ENCODE measurements at regions not wholly inside any gene's neighbourhood (a gene's known extent, or its start where the extent isn't known, plus 50 kb on each side); places are given as distances from the start of the nearest gene placed in this dataset.

DNA sequence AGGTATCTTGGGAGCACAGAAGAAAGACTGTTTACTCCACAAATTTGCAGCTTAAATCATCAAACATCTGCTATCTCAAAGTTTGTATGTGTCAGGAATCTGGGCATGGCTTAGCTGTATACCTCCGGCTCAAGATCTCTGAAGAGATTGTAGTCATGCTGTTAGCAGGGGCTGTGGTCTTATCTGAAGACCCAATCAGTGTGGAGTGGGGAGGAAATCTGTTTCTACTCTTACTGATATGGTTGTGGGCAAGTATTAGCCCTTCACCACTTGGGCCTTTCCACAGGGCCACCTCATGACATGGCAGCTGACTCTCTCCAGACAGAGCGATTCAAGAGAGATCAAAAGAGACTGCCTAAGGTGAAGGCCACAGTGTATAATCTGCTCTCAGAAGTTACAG is 438.7 kb downstream of the KIF2B start:
- no peak for TF ChIP-seq POLR2AphosphoS5 (IDR thresholded peaks at IDR 0.05)
- no peak for TF ChIP-seq POLR2A (IDR thresholded peaks at IDR 0.05)
- TF ChIP-seq CTCF (IDR thresholded peaks at IDR 0.05 in 8 of 11, conservative IDR thresholded peaks at IDR 0.05 in 3 of 11), result no peak
